K562 (cell line): ENCODE measurements at regions not wholly inside any gene's neighbourhood (a gene's known extent, or its start where the extent isn't known, plus 50 kb on each side); places are given as distances from the start of the nearest gene placed in this dataset.

ENCODE experiments used
- CREB3 ChIP-seq: fragments of 450-650 bp; conservative IDR thresholded peaks from 2 replicates; pipeline ENCODE4 v1.6.1; 2016; ENCODE audit warnings: missing genetic modification characterization, low read depth, mild to moderate bottlenecking, missing compliant biosample characterization, moderate library complexity
- FOXM1 ChIP-seq, 2 experiments: fragments of 450-650 bp in 1 of 2; sonication (generic) in 1 of 2; formaldehyde crosslinking in 1 of 2; IDR thresholded peaks; 2 replicates each; pipeline versions ENCODE4 v1.6.1 to v1.9.0; 2017 to 2022; ENCODE audit warnings: low read depth in 2 of 2, mild to moderate bottlenecking in 2 of 2, missing genetic modification reagents in 1 of 2, moderate library complexity in 1 of 2
- FOXO4 ChIP-seq: fragments of 450-650 bp; formaldehyde crosslinking; IDR thresholded peaks from 2 replicates; pipeline ENCODE4 v1.4.0; 2020; ENCODE audit warnings: mild to moderate bottlenecking, moderate library complexity
- MAFF ChIP-seq: IDR thresholded peaks from 2 replicates; pipeline ENCODE4 v1.6.1; 2012; ENCODE audit warnings: low read length, improper control_type of control experiment
- POLR2AphosphoS5 ChIP-seq: IDR thresholded peaks from 2 replicates; pipeline ENCODE4 v1.6.1; 2011; ENCODE audit warnings: mild to moderate bottlenecking, low read depth, low read length, moderate library complexity; ENCODE audit not compliant: control insufficient read depth, insufficient read depth
- ZFP91 ChIP-seq: sonication (generic); formaldehyde crosslinking; IDR thresholded peaks from 2 replicates; pipeline ENCODE4 v1.8.0; 2022; ENCODE audit warnings: mild to moderate bottlenecking, missing genetic modification reagents
- ZNF395 ChIP-seq: fragments of 200-800 bp; sonication (Bioruptor generic); IDR thresholded peaks from 2 replicates; pipeline ENCODE4 v1.6.1; 2017; ENCODE audit warnings: missing genetic modification characterization, missing compliant biosample characterization
- TF ChIP-seq, protein P1 (sequence below), 3 experiments: IDR thresholded peaks in 2 of 3; conservative IDR thresholded peaks in 1 of 3; 2 replicates each; pipeline ENCODE4 v1.5.1; 2011 to 2012; ENCODE audit warnings: low read length in 3 of 3, mild to moderate bottlenecking in 3 of 3, control low read depth in 2 of 3, improper control_type of control experiment in 1 of 3, inconsistent platforms in 1 of 3, low read depth in 1 of 3, mixed read lengths in 1 of 3, moderate library complexity in 1 of 3; ENCODE audit not compliant: insufficient read depth in 2 of 3
- TF ChIP-seq, protein P2 (sequence below): sonication (generic); formaldehyde crosslinking; IDR thresholded peaks from 2 replicates; pipeline ENCODE4 v1.8.0; 2022; ENCODE audit warnings: mild to moderate bottlenecking, missing genetic modification reagents, borderline replicate concordance
- TF ChIP-seq, protein P3 (sequence below): fragments of 150-350 bp; IDR thresholded peaks from 2 replicates; pipeline ENCODE4 v1.6.1; 2014; ENCODE audit warnings: low read depth, mild to moderate bottlenecking, low read length, borderline replicate concordance

GRCh38 chr4:135353008-135353407 is 1151.4 kb upstream of the PABPC4L start:
- TF ChIP-seq, protein P1, sequence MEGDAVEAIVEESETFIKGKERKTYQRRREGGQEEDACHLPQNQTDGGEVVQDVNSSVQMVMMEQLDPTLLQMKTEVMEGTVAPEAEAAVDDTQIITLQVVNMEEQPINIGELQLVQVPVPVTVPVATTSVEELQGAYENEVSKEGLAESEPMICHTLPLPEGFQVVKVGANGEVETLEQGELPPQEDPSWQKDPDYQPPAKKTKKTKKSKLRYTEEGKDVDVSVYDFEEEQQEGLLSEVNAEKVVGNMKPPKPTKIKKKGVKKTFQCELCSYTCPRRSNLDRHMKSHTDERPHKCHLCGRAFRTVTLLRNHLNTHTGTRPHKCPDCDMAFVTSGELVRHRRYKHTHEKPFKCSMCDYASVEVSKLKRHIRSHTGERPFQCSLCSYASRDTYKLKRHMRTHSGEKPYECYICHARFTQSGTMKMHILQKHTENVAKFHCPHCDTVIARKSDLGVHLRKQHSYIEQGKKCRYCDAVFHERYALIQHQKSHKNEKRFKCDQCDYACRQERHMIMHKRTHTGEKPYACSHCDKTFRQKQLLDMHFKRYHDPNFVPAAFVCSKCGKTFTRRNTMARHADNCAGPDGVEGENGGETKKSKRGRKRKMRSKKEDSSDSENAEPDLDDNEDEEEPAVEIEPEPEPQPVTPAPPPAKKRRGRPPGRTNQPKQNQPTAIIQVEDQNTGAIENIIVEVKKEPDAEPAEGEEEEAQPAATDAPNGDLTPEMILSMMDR (IDR thresholded peaks at IDR 0.05 in 2 of 3, conservative IDR thresholded peaks at IDR 0.05 in 1 of 3; ENCODE audit: insufficient read depth in 2 of 3, low read depth in 1 of 3, low read length in 3 of 3) = no peak
- TF ChIP-seq FOXO4 (CRISPR knock-in tag) (no peak), CREB3 (tag) (no peak), FOXM1 (IDR thresholded peaks at IDR 0.05; ENCODE audit: low read depth) (no peak), FOXM1 (CRISPR knock-in tag; IDR thresholded peaks at IDR 0.05; ENCODE audit: low read depth) (no peak), ZFP91 (CRISPR knock-in tag) (no peak), MAFF (peak; percentile 91), POLR2AphosphoS5 (no peak), ZNF395 (CRISPR knock-in tag) (no peak)
- TF ChIP-seq, protein P2, sequence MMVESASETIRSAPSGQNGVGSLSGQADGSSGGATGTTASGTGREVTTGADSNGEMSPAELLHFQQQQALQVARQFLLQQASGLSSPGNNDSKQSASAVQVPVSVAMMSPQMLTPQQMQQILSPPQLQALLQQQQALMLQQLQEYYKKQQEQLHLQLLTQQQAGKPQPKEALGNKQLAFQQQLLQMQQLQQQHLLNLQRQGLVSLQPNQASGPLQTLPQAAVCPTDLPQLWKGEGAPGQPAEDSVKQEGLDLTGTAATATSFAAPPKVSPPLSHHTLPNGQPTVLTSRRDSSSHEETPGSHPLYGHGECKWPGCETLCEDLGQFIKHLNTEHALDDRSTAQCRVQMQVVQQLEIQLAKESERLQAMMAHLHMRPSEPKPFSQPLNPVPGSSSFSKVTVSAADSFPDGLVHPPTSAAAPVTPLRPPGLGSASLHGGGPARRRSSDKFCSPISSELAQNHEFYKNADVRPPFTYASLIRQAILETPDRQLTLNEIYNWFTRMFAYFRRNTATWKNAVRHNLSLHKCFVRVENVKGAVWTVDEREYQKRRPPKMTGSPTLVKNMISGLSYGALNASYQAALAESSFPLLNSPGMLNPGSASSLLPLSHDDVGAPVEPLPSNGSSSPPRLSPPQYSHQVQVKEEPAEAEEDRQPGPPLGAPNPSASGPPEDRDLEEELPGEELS (CRISPR knock-in tag) = no peak
- TF ChIP-seq, protein P3, sequence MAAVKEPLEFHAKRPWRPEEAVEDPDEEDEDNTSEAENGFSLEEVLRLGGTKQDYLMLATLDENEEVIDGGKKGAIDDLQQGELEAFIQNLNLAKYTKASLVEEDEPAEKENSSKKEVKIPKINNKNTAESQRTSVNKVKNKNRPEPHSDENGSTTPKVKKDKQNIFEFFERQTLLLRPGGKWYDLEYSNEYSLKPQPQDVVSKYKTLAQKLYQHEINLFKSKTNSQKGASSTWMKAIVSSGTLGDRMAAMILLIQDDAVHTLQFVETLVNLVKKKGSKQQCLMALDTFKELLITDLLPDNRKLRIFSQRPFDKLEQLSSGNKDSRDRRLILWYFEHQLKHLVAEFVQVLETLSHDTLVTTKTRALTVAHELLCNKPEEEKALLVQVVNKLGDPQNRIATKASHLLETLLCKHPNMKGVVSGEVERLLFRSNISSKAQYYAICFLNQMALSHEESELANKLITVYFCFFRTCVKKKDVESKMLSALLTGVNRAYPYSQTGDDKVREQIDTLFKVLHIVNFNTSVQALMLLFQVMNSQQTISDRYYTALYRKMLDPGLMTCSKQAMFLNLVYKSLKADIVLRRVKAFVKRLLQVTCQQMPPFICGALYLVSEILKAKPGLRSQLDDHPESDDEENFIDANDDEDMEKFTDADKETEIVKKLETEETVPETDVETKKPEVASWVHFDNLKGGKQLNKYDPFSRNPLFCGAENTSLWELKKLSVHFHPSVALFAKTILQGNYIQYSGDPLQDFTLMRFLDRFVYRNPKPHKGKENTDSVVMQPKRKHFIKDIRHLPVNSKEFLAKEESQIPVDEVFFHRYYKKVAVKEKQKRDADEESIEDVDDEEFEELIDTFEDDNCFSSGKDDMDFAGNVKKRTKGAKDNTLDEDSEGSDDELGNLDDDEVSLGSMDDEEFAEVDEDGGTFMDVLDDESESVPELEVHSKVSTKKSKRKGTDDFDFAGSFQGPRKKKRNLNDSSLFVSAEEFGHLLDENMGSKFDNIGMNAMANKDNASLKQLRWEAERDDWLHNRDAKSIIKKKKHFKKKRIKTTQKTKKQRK = no peak
